Fibroblast of the aortic adventitia (primary cell): ENCODE measurements at regions not wholly inside any gene's neighbourhood (a gene's known extent, or its start where the extent isn't known, plus 50 kb on each side); places are given as distances from the start of the nearest gene placed in this dataset.

Source experiments
- DNase-seq: peaks from one replicate; pipeline ENCODE4 v3.0.0-alpha.2; 2010; ENCODE audit warnings: low read depth
- H3K4me3 ChIP-seq: 2 replicates; pipeline ENCODE4 v1.5.1; 2011; ENCODE audit warnings: low read depth, mild to moderate bottlenecking, control low read depth, low read length, moderate library complexity
- TF ChIP-seq, protein P1 (sequence below): IDR thresholded peaks from 2 replicates; pipeline ENCODE4 v1.5.1; 2011; ENCODE audit warnings: mild to moderate bottlenecking, low read length, control low read depth, inconsistent platforms; ENCODE audit not compliant: insufficient read depth

DNA sequence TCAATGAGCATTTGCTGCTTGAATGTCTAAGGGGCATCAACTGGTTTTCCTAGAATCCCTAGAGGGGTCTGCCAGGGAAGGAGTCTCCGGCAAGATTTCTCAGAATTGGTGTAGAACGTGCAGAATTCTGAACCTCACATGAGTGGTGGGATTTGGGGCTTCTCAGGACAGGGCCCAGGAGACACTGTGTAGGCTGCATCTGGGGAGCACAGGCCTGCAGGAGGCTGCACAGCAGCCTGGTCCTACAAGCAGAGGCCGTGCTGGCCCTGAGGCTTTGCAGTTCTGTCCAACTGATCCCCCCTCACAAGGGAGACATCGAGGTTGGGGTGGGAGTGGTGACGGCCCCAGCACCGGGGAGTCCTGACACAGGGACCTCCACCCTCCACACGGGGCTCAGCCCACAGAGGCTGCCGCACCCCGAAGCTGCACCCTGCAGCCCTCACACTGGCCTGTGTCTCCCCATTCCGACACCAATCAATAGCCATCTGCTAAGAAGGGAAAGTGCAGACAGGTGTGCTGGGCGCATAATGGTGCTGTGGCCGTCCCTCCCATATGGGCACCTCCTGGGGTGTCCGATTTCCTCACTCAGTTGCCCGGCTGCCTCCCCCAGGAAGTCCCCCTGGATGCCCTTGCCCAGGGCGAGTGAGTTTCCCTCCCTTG, 688.1 kb downstream of the BRD1 start:
- DNase-seq, result no peak
- no peak overlapping the region for H3K4me3 ChIP-seq
- TF ChIP-seq, protein P1, sequence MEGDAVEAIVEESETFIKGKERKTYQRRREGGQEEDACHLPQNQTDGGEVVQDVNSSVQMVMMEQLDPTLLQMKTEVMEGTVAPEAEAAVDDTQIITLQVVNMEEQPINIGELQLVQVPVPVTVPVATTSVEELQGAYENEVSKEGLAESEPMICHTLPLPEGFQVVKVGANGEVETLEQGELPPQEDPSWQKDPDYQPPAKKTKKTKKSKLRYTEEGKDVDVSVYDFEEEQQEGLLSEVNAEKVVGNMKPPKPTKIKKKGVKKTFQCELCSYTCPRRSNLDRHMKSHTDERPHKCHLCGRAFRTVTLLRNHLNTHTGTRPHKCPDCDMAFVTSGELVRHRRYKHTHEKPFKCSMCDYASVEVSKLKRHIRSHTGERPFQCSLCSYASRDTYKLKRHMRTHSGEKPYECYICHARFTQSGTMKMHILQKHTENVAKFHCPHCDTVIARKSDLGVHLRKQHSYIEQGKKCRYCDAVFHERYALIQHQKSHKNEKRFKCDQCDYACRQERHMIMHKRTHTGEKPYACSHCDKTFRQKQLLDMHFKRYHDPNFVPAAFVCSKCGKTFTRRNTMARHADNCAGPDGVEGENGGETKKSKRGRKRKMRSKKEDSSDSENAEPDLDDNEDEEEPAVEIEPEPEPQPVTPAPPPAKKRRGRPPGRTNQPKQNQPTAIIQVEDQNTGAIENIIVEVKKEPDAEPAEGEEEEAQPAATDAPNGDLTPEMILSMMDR, result no peak

DNA sequence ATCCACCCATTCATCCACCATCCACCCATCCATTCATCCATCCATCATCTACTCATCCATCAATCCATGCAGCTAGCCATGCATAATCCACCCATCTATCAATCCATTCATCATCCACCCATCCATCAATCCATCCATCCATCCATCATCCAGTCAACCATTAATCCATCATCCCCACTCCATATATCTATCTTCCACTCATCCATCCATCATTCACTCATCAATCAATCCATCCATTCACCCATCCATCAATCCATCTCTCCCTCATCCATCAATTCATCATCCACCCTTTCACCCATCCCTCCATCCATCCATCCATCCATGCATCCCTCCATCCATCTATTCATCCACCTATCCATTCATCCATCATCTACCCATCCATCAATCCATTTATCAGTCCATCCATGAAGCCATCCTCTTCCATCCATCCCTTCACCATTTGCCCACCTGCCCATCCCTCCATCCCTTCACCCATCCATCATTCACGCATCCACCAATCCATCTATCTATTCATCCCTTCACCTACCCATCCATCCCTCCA, 689.4 kb downstream of the BRD1 start:
- DNase-seq, result no peak
- no peak overlapping the region for H3K4me3 ChIP-seq
- TF ChIP-seq, protein P1, result no peak

DNA sequence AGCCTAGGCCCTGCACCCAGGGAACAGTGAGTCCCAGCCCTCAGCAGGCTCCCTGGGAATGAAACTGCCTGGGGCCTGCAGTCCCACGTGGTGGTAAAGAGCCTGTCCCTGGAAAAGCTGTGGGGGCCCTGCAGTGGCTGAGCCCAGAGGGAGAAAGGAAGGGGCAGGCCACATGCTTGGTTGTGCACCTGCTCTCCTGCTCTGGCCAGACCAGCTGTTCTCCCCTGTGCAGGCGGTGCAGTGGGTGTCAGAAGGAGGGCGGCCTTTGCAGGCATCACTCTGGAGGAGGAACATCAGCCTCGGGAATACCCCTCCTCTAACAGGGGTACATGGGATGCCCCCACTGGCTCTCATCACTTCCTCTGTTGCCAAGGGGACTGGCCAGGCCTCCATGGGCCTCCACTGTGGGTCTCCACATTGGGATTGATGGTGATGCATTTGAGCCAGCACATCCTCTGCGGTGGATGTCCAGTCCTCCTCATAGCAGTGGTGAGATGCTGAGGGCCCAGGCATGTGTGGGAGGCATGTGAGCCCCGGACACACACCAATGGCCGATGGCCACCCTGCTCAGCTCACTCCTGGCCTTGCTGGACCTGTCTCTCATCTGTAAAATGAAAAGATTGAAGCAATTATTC, 690.4 kb downstream of the BRD1 start:
- DNase-seq, result no peak
- TF ChIP-seq, protein P1, result no peak
- H3K4me3 ChIP-seq, result no peak overlapping the region

DNA sequence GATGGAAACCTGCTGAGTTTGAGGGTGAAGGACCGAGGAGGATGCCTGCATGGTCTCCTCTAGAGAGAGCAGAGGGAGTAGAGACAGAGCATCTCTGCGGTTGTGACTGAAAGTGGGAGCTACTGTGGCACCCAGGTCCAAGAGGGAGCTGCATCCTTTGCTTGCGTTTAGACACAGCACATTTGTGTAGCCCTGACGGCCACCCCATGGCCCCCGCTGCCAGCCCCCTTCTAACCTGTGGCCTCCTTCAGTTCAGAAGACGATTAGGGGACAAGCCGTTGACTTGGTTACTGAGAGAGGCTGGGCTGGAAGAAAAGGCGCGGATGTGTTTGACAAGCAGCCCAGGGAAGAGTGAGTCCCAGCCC, 690.9 kb downstream of the BRD1 start:
- H3K4me3 ChIP-seq, result no peak overlapping the region
- no peak for DNase-seq
- TF ChIP-seq, protein P1, result no peak

DNA sequence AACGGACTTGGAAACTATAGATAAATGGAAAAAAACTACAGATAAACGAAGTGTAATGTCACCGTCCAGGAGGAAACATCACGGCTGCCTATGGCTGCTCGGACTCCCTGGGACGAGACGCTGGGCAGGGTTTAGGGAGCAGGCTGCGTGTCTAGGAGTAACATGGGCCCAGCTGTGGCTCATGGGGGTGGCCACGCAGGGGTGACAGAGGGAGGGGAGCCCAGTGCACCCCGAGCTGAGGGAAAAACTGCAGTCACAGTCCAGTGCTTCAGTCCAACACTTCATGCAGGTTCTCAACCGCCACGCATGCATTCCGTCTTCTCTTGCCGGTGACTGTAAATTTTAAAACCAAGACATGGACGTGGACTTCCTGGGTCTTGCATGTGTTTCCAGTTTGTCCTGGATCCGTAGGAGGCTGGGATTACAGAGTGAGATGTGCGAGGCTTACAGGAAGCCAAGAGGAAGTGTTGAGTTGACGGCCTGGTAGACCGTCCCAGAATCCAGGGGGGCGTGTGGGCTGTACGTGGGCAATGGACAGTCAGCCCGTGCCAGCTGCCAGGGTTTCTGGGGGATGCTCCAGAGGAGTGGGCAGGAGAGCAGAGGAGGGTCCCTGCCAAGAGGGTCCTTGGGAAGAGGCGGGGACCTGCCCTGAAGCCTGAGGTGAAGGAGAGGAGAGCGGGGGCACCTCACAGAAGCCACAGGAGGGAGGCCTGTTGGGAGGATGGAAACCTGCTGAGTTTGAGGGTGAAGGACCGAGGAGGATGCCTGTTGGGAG, 691.4 kb downstream of the BRD1 start:
- DNase-seq, result no peak
- TF ChIP-seq, protein P1, result no peak
- H3K4me3 ChIP-seq, result no peak overlapping the region

DNA sequence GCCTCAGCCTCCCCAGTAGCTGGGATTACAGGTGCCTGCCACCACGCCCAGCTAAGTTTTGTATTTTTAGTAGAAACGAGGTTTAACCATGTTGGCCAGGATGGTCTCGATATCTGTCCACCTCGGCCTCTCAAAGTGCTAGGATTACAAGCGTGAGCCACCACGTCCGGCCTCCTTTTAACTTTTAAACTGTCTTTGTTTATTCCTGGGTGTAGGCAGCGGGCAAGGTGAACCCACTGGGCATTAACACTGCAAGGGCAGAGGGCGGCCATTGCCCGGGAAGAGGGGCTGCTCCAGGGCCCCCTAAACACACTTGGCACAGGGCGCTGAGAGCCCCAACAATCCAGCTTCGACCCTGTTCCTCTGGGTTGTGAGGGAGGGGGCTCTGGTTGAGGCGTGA, 693.6 kb downstream of the BRD1 start:
- H3K4me3 ChIP-seq, result no peak overlapping the region
- no peak for DNase-seq
- TF ChIP-seq, protein P1, result no peak
